NCI-H2227 (cell line): ENCODE measurements at regions not wholly inside any gene's neighbourhood (a gene's known extent, or its start where the extent isn't known, plus 50 kb on each side); places are given as distances from the start of the nearest gene placed in this dataset.

Experiments used
- DNase-seq: peaks from one replicate; lab custom pipeline; 2025; ENCODE audit not compliant: unreplicated experiment; lab: John Stamatoyannopoulos, UW

DNA sequence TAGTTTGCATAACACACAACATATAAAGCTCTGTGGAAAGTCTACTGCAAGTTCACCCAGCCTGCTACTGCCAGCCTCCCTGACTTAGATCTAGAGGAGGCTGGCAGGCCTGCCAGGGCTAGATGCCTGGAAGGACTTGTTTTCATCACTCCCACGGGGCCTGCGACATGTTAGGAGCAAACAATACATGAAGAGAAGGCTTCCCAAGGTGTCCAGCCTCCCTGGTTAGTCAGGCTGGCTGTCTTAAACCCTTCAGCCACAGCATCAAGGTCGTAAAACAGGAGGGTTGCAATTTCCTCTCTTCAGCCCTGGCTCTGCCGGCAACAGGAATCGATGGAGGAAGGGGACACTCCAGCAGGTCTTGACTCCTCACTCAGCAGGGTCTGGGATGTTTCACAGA lies 104.5 kb downstream of the NGF start:
- DNase-seq = no peak

DNA sequence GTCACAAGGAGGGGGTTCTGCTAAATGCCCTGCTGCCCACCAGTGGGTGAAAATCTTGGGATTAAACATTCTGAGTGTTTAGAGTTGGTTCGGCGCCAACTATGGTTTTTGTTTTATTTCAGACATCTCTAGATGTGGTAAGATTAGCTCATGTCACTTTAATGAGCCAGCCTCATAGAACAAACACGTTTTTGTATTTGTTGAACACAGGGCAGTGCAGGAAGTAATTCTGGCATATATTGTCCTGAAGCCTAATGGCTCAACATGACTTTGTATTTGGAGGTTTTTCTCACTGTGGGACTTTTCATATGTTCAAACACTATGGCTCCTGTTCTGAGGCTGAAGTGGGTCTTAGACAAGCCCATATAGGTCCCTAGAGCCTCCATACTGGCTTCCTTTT lies 107.8 kb downstream of the NGF start:
- no peak for DNase-seq

DNA sequence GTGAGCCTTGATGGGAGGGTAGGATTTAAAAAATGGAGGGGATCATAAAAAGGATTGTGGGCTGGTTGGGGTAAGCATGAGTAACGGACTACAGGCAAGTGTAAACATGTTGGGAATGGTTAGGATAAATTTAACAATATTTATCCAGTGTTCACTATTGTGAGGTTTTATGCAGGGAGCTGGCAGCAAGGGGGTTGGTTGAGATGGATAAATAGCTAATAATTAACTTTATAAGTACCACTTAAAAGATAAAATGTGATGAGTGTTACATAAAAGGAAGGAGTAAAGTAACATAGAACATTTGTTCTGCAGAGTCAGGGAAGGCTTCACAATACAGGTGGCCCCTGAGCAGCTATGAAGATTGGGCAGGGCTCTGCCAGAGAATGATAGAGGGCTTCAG lies 109.0 kb downstream of the NGF start:
- DNase-seq = no peak

DNA sequence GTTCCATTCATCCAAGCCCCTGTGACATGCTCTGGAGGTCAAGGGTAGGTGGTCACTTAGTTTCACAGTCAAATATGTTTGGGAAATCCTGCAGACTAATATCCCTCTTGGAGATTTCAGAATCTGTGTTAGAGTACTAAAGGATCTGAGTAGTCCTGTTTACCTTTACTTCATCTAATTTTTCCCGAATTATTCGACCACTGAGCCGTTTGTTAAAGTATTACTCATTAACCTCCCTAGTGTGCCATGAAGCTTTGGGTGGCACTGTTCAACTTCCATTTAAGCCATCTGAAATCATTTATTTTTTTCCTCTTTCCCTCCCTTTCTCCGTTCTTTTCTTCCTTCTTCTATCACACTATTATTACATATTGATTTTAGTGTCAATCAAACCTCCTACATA lies 109.9 kb downstream of the NGF start:
- no peak for DNase-seq

DNA sequence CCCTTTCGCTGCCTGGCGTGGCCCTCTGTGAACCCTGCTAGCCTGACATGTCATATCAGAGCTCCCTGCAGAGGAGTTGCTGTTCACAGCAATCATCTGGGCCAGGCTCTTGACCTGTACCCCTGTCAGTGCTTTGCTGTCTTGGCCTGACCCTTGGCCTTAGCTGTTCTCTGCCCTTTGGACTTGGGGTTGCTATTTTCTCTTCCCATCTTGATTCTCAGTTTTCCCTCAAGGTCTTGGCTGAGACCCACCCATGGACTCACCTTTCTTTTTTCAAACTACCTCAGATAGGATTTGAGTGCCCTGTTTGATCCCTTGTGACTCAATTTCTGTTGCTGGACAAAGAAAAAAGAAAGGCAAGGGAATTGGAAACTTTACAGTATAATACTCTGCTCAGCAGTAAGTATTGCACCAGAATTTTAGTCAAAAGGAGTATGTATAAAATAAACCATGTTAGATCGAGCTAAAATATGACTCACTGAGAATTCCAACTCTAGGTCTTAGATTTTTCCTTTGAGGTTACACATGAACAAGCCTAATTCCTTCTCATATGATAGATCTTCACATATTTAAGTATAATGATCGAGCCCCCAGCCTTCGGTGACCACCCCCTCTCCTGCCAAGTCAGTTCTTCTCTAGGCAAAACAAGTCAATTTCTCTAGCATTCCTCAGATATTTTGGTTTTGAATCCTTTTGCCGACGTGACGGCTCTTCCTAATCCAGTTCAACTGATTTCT lies 110.5 kb downstream of the NGF start:
- no peak for DNase-seq

DNA sequence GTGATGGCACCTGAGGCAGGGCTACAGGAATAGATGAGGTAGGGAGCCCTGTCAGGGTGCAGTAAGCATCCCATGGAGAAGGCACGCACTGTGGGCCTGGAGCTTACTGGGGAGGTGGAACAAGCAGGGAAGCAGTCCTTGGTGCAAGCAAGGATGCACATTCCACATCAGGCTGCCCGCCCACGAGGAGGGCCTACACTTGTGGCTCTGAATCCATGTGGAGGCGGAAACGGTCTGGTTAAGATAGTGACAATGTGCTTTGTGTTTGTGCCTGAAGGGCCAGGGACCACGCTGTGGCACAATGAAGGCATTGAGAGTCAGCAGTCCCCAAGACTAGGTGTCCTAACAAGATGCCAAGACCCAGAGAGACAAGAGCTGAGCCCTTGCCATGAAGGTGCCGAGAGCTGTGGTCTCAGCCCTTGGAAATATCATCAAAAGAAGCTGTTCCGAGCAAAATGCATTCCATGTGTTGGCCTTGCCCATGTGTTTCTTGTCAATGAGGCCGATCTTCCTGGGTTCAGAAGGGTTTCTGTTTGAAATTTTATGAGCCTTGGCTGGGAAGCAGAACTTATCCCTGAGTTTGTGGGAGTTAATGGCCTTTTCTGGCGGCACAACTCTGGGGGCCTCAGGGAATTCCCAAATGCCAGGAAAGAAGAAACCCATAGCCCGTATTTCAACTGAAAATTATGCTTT lies 111.9 kb downstream of the NGF start:
- no peak for DNase-seq

DNA sequence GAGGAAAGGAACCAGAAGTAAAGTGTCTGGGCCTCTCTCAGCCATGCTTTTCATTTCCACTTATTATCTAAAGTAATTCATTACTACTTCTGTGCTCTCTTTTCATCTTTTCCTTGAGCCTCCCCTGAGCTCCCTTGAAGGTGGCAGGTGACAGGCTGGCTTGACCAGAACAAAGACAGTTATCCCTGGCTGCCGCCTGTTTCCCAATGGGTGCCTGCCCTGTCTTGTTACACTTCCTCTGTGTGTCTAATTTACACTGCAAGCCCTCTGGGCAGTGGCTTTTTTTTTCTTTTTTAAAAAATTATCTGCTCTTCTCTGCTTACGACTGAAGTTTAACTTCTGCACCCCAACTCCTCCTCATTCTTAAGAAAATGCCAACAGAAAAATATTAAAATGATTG lies 113.4 kb downstream of the NGF start:
- no peak for DNase-seq

DNA sequence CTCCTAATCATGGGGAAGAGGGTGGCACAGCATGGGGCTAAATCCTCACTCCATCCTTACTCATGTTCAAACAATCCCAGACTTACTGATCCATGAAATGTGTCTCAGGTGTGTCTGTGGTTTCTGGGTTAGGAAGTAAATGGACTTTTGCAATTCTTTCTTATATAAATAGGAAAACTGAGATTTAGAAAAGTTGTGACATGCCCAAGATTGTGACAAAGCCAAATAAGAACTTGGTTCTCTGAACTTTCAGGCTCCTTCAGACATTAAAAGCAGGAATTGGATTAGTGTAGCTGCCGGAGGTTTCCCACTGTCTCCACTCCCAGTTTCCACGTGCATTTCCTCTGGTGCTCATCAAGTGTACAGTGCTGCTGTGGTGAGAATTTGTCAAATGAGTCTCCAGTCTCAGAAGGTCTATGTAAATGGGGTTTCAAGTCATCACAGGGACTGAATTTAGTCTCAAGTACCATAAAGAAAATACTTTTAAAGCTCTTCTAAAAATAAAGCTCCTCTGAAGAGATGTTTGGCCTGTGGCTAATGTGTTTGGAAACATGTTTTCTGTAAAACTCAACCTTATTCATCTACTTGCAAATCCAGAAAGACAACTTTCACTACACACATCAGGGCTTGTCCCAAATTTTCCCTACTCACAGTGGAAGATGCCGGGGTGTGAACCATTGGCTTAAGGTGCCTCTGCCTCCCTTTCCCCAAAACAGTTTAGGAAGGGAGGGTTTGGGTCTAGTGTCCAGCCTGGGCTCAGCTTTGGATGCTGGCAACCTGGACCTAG lies 115.2 kb downstream of the NGF start:
- DNase-seq = no peak

DNA sequence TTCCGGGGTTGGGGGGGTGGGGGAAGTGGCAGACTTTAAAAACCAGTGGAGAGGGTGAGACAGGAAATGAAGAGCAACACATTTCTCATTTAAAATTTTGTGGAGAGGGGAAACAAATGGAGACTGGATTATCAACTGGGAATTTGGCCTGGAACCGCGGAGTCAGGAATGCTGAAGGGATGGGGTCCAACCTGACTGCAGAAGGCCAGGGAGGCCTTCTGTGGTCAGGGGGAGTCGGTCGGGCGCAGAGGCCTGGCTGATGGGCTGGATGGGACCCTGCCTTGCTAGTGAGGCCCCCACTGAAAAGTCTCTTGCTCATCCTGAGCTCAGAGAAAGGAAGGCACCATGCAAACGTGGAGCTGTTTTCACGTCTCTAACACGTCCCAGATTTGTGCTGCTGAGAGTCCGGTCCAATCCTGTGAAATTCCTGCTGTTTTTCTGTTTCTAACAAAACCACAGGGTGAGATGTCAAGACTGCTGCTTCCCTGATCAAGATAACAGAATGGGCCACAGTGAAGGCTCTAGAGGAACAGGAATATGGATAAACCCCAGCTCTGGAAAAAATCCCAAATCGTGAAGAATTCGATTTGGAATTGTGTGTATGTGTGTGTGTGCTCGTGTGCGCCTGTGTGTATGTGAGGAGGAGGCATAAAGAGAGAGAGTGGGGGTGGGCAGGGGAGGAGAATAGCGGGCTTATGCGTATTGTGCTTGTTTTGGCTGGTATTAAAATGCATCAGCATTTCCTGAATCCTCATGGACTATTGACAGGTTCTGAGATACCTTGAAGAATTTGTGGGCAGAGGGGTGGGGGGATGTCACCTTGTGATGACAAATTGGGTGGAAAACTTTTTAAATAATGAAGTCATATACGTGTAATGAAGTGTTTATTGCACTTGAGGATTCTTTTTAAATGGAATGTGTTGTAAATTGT lies 117.4 kb downstream of the NGF start:
- no peak for DNase-seq

DNA sequence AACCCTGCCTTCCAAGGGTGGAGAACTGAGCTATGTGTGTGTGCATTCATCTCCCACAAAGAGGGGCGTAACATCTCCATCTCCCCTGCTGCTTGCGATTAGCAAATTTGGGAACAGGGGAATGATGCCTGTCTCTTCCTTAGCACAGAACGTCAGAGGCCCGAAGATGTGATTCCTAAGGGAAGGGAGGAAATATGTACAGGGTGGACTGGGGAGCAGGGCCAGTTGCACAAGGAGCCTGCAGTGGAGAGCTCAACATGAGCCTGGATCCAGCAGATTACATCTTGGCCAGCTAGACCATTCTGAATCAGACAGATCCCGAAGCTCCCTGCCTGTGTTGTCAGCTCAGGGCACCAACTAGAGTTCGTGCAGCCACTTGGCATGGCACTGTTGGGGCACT lies 118.1 kb downstream of the NGF start:
- DNase-seq = no peak

DNA sequence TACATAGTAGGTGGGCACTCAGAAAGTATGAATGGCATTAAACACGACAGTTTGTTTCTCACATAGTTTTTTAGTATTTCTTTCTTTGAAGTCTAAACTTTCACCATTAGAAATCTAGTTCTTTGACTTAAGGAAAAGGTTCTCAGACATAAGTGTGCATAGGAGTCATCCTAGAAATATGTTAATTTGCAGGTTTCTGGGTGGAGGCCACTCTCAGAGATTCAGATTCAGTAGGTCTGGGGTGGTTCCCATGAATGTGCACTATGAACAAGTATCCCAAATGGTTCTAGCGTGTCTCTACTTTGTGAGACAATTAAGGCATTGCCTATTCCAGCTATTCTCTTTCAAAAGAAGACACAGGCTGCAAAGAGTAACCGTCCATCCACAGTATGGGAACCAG lies 119.3 kb downstream of the NGF start:
- DNase-seq = no peak

DNA sequence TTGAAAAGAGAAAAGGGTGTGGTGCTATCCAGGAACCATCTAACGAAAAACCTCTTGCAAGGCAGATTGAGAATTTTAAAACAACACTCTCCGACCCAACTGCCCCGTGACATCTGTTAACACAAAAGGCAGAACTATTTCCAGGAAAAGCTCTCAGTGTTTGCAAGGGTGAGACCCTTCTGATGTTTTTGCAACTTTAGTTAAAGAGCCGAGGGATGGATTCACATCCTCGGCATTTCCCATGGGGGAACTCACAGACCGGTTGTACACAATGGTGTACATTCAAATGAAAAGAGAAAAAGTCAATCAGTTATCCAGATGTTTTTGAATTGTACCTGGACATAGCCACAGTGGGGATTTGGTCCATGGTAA lies 120.0 kb downstream of the NGF start:
- DNase-seq = no peak

DNA sequence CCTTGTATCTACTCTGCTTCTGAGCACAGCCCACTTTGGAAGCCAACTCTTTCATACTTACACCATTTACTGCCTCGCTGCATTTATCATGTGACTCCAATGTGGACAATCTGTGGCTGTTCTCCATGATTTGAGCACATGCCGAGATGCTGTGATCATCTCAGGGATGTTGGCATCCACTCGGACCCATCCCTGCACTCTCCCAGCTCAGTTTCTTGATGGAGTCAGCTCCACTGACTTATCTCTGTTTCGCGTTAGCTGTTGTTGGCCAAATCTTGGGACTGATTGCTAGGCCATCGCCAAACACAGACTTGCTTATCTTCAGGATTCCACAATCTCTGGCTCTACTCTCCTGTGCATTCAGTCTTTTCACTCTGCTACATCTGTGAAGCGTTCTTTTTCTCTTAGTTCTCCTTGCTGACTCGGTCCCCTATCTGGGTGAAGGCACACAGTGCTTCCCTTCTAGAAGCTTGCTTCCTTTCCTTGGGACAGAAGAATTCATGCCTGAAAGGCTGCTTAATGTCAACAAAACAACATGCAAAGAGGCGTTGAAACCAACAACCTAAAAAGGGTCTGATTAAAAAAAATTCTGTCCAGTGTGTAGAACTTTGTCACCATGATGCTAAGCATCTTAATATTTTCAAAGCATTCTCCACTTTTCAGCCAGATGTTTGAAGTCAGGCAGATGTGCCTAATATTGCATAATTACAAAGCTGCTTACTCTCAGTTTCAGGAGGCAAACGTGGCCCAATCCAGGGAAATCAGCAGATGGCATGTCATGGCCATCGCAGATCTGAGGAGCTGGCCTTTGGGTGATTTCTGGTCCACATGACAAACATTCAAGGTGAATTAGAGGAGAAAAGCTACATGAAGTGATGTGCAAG lies 120.7 kb downstream of the NGF start:
- DNase-seq = no peak

DNA sequence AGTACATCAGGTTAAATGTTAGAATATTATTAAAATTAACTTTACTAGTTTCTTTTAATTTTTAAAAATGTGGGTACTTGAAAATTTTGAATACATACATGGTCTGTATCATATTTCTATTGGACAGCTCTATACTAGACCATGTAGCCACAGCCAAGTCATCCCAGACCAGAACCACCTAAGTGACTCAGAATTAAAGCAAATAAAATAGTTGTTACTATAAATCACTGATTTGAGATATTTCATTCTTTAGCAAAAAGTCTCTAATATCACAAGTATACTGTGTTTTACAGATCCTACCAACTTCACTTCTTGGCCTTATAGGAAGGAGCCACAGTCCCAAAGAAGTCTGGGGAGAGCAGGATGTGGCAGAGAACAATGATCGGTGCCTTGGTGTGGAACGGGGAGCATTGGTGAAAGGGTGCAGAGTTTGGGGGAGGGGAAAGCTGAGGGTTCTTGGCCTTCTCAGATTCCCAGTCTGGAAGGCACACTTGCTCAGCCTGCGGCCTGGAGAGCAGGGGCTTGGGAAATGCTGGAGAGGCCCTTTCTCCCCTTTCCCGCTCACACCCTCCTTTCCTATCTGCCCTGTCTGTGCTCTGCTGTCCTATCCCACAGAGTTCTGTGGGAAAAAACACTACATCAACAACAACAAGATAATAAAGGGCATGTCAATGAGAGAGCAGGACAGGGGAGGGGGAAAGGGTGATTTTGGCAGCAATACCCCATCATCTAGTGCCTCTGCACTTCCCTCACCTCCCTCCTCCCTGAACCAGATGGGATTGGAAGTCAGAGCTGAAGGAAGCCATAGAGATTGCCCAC lies 122.1 kb downstream of the NGF start:
- DNase-seq = no peak

DNA sequence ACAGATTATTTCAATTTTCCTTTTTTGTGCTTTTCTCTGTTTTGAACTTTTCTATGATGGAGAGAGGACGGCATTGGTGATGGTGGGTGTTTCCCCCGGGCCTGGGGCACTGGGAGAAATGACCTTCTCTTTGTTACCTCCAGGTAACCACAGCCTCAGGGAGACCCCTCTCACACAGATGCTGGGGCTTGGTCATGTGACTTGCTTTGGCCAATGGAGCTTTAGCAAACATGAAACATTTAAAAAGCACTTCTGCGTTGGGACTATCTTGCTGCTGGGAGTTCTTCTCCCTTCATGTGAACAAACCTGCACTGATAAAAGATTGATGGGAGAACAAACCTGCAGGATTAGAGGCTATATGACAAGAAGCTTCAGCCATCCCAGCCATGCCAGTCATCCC lies 122.9 kb downstream of the NGF start:
- DNase-seq = no peak

DNA sequence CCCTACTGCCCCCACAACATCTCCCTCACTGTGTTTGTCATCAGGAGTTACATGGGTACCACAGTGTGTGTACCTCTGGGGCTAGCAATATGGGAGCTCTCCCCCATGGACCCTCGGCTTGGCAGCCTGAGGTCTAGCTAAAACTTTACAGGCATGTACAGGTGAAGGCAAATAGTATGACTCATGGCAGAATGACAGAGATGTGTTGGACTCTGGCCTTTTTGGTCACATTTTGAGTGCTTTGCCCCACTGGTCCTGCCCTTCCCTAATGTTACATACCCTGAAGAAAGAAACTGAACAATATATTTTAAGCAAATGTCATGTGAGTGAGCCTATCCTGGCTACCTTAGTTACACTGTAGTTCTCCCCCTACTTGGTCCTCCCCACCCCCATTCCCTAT lies 124.0 kb downstream of the NGF start:
- no peak for DNase-seq

DNA sequence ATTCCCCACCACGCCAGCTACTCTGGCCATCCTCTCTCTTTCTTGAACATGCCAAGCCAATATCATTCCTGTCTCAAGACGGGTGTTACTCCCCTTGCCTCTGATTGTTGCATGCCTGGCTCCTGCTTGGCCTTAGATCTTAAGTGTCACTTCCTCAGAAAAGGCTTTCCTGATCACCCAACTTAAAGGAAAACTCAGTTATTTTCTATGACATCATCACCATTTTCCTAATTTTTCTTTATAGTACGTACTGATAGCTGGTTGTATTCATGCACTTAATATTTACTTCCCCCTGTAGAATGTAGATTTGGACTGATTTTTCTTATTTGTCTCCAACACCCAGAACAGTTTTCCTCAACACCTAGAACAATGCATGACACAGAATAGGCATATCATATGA lies 123.8 kb upstream of the TSPAN2 start:
- no peak for DNase-seq

DNA sequence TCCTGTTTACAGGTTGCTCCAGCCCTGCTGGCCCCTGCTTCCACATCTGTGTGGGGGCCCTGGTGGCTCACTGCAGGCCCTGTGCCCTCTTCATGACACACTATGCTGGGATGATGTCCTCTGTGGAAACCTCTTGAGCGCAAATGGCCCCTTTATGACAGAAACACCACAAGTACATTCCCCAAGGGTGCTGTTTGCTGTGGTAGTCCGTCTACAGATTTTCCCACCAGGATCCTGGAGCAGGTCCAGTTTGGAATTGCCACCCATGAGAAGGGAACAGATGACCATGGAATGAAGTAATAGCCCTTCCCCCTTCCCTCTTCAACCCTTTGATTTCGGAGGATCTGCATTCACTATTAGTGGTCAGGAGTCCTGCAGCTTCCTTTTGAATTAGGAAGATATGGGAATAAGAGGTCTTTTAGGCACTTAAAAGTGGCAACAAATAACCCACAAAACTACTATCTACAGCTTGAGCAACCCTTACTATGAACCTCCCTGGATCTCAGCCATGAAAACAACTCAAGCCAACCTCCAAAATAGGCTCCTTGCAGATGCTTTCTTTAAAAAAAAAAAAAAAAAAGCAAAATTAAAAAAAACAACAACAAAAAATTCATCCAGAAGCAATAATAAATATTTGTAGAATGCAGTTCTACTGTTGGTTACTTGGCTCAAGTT lies 121.9 kb upstream of the TSPAN2 start:
- no peak for DNase-seq

DNA sequence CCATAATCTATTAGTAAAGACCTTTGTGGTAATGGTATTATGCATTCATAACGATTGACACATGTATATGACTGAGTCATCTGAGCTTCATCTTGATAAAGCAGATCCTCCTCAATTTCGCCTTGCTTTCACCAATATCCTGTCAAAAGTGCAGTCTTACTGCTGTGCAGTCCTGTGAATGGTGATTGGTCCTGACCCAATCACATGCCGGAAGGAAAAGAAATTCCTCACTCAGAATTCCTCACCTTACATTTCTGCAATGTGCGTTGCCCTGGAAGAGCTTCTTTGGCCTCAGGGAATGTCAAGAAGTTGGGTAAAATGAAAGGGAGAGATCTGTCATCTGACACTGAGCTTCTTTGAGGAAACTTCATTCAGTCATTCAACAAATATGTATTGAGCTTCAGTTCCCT lies 121.0 kb upstream of the TSPAN2 start:
- no peak for DNase-seq
